ENCODE measurements at regions not wholly inside any gene's neighbourhood (a gene's known extent, or its start where the extent isn't known, plus 50 kb on each side); places are given as distances from the start of the nearest gene placed in this dataset.

DNA sequence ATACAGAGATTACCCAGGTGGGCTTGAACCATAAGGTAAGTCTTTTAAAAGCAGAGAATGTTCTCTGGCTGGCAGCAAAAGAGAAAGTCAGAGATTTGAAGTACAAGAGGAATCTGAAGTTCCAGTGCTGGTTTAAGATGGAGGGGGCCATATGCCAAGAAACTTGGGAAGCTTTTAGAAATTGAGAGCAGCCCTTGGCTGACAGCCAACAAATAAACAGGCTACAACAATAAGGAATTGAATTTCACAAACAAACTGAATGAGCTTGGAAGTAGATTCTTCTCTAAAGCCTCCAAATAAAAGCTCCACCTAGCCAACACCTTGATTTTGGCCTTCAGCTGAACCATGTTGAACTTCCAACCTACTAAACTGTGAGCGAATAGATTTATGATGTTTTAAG is 85.7 kb downstream of the TRIM42 start:
- Histone ChIP-seq H3K36me3 (ENCODE audit: insufficient read depth in 1 of 2, low read depth in 1 of 2) (no peaks in the 10 kb centered on the region), H3K9me3 (no peaks in the 10 kb centered on the region), H3K4me3 (no peak overlapping the region), H3K27me3 (ENCODE audit: insufficient read depth in 3 of 3, low read length in 2 of 3) (no peaks in the 10 kb centered on the region), H3K4me1 (no peaks in the 10 kb centered on the region), H3K27ac (no peak overlapping the region)
- TF ChIP-seq CTCF (IDR thresholded peaks at IDR 0.05), result no peak
- 84 to 93% (median 92%) methylated on average over 1 of the region's 1 CpG for WGBS, 3 donors
- intact Hi-C loops (cut with DNase I), result no loop called here
- ATAC-seq (no peak), DNase-seq (no peak)

DNA sequence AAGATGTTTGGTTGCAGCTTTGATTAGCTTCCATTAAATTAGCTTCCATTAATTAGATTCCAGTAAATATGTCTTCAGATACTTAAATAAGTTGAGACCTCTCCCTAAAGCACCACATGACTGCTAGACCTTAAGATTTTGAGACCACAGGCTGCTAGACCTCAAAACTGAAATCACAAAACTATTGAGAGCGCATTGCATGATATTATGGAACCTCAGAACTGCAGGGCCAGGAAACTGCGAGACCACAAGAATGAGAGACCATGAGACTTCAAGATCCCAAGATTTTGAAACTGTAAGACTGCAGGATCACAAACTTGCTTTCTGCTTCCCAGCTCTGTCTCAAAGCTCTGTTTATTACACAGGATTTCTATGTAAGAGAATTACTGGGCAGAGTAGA is 87.4 kb downstream of the TRIM42 start:
- Histone ChIP-seq H3K4me3 (no peak overlapping the region), H3K27ac (no peak overlapping the region), H3K4me1 (no peaks in the 10 kb centered on the region), H3K27me3 (ENCODE audit: insufficient read depth in 3 of 3, low read length in 2 of 3) (no peaks in the 10 kb centered on the region), H3K9me3 (no peaks in the 10 kb centered on the region), H3K36me3 (ENCODE audit: insufficient read depth in 1 of 2, low read depth in 1 of 2) (no peaks in the 10 kb centered on the region)
- intact Hi-C loops (cut with DNase I), result no loop called here
- 93 to 98% (median 94%) methylated on average over 2 of the region's 2 CpGs for WGBS, 3 donors
- no peak for TF ChIP-seq CTCF (IDR thresholded peaks at IDR 0.05)
- DNase-seq (no peak), ATAC-seq (no peak)

DNA sequence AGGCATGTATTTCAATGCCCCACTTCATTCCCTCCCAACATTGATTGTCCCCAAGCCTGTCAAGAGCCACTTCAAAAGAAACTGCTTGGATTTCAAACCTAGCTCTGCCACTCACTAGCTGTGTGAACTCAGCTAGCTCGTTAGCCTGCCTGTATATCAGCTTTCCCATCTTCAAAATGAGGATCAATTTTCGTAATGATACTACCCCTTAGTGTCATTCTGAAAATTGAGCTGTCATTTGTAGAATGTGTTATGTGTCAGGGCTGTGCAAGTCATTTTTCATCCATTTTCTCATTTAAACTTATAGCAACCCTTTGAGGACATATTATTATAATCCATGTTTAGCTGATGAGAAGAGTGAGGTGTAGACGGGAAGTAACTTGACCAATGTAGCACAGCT is 88.6 kb downstream of the TRIM42 start:
- H3K4me1 ChIP-seq, result no peaks in the 10 kb centered on the region
- H3K36me3 ChIP-seq (ENCODE audit: insufficient read depth in 1 of 2, low read depth in 1 of 2), result no peaks in the 10 kb centered on the region
- intact Hi-C loops (cut with DNase I), result no loop called here
- DNase-seq (no peak), ATAC-seq (no peak)
- no peaks in the 10 kb centered on the region for H3K27me3 ChIP-seq (ENCODE audit: insufficient read depth in 3 of 3, low read length in 2 of 3)
- no peak overlapping the region for H3K4me3 ChIP-seq
- H3K27ac ChIP-seq, result no peak overlapping the region
- H3K9me3 ChIP-seq, result no peaks in the 10 kb centered on the region
- TF ChIP-seq CTCF (IDR thresholded peaks at IDR 0.05), result no peak
- WGBS, 3 donors, result 52 to 91% (median 90%) methylated on average over 3 of the region's 3 CpGs

GRCh38 chr3:140767566-140767965 is 89.7 kb downstream of the TRIM42 start:
- no peak for DNase-seq
- H3K4me1 ChIP-seq, result no peaks in the 10 kb centered on the region
- no peaks in the 10 kb centered on the region for H3K27me3 ChIP-seq (ENCODE audit: insufficient read depth in 3 of 3, low read length in 2 of 3)
- no peak overlapping the region for H3K4me3 ChIP-seq
- H3K27ac ChIP-seq, result no peak overlapping the region
- WGBS, 3 donors, result 58 to 76% (median 59%) methylated on average over 1 of the region's 1 CpG
- intact Hi-C loops (cut with DNase I), result no loop called here
- TF ChIP-seq CTCF (IDR thresholded peaks at IDR 0.05), result no peak
- no peaks in the 10 kb centered on the region for H3K36me3 ChIP-seq (ENCODE audit: insufficient read depth in 1 of 2, low read depth in 1 of 2)
- no peaks in the 10 kb centered on the region for H3K9me3 ChIP-seq
- ATAC-seq, result no peak

DNA sequence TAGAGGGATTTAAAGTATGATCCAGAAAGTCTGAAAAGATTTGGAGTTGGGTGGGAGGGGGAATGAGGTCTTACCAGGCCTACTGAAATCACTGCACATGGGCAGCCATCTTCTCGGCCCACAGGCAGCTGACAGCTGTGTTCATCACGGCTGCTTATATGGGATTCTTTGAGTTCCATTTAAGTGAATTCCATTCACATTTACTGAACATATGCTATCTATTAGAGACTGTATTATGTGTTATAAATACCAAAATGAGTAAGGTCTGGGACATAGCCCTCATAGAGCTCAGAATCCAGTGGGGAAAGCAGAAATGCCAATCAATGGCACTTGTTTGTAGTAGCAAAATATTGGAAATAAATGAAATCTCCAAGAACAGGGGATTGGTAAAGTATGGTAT is 91.1 kb downstream of the TRIM42 start:
- intact Hi-C loops (cut with DNase I), result no loop called here
- DNase-seq (no peak), ATAC-seq (no peak)
- H3K36me3 ChIP-seq (ENCODE audit: insufficient read depth in 1 of 2, low read depth in 1 of 2), result no peaks in the 10 kb centered on the region
- no peaks in the 10 kb centered on the region for H3K27me3 ChIP-seq (ENCODE audit: insufficient read depth in 3 of 3, low read length in 2 of 3)
- no peak for TF ChIP-seq CTCF (IDR thresholded peaks at IDR 0.05)
- no peak overlapping the region for H3K27ac ChIP-seq
- no peaks in the 10 kb centered on the region for H3K9me3 ChIP-seq
- H3K4me3 ChIP-seq, result no peak overlapping the region
- H3K4me1 ChIP-seq, result no peaks in the 10 kb centered on the region
- 46 to 54% (median 51%) methylated on average over 2 of the region's 2 CpGs for WGBS, 3 donors
